ENCODE measurements at regions not wholly inside any gene's neighbourhood (a gene's known extent, or its start where the extent isn't known, plus 50 kb on each side); places are given as distances from the start of the nearest gene placed in this dataset.

DNA sequence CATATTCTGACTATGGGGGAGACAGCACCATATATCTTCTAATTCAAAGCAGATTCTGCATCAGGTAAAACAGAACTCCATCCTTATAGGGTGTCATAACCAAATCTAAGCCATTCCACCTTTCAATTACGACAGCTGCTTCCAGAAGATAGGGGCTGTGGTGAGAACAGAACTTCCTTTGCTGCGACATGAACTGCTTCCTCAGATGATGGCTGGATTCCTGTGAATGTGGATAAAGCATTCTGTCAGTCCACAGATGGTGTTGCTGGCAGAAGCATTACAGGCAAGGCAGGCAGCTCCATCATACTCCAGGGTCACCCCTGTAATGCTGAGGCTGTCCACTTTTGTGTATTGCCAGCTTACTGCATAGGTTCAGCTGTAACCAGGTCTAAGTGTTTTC, 122.0 kb downstream of the GPCPD1 start:
- TF ChIP-seq ZNF274 (IDR thresholded peaks at IDR 0.05; ENCODE audit: low read depth, low read length) (no peak), YY1 (IDR thresholded peaks at IDR 0.05; ENCODE audit: insufficient read depth, insufficient read length) (no peak)
